GM23338 (cell line): ENCODE measurements at regions not wholly inside any gene's neighbourhood (a gene's known extent, or its start where the extent isn't known, plus 50 kb on each side); places are given as distances from the start of the nearest gene placed in this dataset.

ENCODE experiments used
- ATAC-seq: fragments of 200-7000 bp; cut with Tn5 transposase; 3 replicates; pipeline ENCODE4 v1.9.1; 2020
- DNase-seq: peaks from one replicate; pipeline ENCODE4 v3.0.0-alpha.2; 2015; ENCODE audit warnings: low spot score
- H2AFZ ChIP-seq: fragments of 200-600 bp; sonication (generic); 2 replicates; pipeline ENCODE4 v1.8.0; 2016; ENCODE audit warnings: antibody characterized with exemption, mild to moderate bottlenecking, moderate library complexity
- H3F3A ChIP-seq: fragments of 200-600 bp; sonication (generic); replicated peaks from 2 replicates; pipeline ENCODE4 v1.8.0; 2017; ENCODE audit warnings: antibody characterized with exemption, mixed run types, low read depth
- H3K27ac ChIP-seq: fragments of 200-600 bp; sonication (generic); 2 replicates; pipeline ENCODE4 v1.6.1; 2016; ENCODE audit warnings: low read depth
- H3K27me3 ChIP-seq: fragments of 200-600 bp; sonication (generic); 2 replicates; pipeline ENCODE4 v1.8.0; 2016; ENCODE audit warnings: mild to moderate bottlenecking, mixed run types, moderate library complexity; ENCODE audit not compliant: insufficient read depth
- H3K36me3 ChIP-seq: fragments of 200-600 bp; sonication (generic); 2 replicates; pipeline ENCODE4 v1.8.0; 2016; ENCODE audit warnings: mild to moderate bottlenecking; ENCODE audit not compliant: insufficient read depth
- H3K4me1 ChIP-seq: fragments of 200-600 bp; sonication (generic); 2 replicates; pipeline ENCODE4 v1.8.0; 2016; ENCODE audit warnings: mild to moderate bottlenecking, moderate library complexity; ENCODE audit not compliant: insufficient read depth
- H3K4me2 ChIP-seq: fragments of 200-600 bp; sonication (generic); 2 replicates; pipeline ENCODE4 v1.7.1; 2017; ENCODE audit warnings: mixed run types
- H3K4me3 ChIP-seq: fragments of 200-600 bp; sonication (generic); 2 replicates; pipeline ENCODE4 v1.6.1; 2016; ENCODE audit warnings: mixed run types
- H3K79me2 ChIP-seq: fragments of 200-600 bp; sonication (generic); replicated peaks from 2 replicates; pipeline ENCODE4 v1.8.0; 2017; ENCODE audit warnings: mild to moderate bottlenecking; ENCODE audit not compliant: insufficient read depth
- H3K9me2 ChIP-seq: fragments of 200-600 bp; sonication (generic); 2 replicates; pipeline ENCODE4 v1.8.0; 2017; ENCODE audit not compliant: insufficient read depth
- H4K20me1 ChIP-seq: fragments of 200-600 bp; sonication (generic); replicated peaks from 2 replicates; pipeline ENCODE4 v1.8.0; 2017; ENCODE audit warnings: mild to moderate bottlenecking; ENCODE audit not compliant: insufficient read depth
- H3K27ac Mint-ChIP-seq: 2 replicates; pipeline ENCODE4 v1.8.0; 2020; ENCODE audit warnings: inconsistent platforms, mild to moderate bottlenecking, moderate library complexity, mixed read lengths
- H3K27me3 Mint-ChIP-seq: 3 replicates; pipeline ENCODE4 v1.8.0; 2022; ENCODE audit warnings: low read depth, mild to moderate bottlenecking, moderate library complexity, mixed read lengths, inconsistent platforms; ENCODE audit not compliant: insufficient read depth, poor library complexity
- H3K36me3 Mint-ChIP-seq: 3 replicates; pipeline ENCODE4 v1.8.0; 2021; ENCODE audit warnings: low read depth, mild to moderate bottlenecking, inconsistent platforms, moderate library complexity, mixed read lengths
- H3K4me1 Mint-ChIP-seq: 3 replicates; pipeline ENCODE4 v1.8.0; 2020; ENCODE audit warnings: mild to moderate bottlenecking, inconsistent platforms, mixed read lengths
- H3K4me3 Mint-ChIP-seq: 3 replicates; pipeline ENCODE4 v1.8.0; 2021; ENCODE audit warnings: moderate library complexity, mild to moderate bottlenecking, inconsistent platforms, mixed read lengths
- H3K9me3 Mint-ChIP-seq: 3 replicates; pipeline ENCODE4 v1.8.0; 2020; ENCODE audit warnings: moderate library complexity, mild to moderate bottlenecking, inconsistent platforms, mixed read lengths
- CREB1 ChIP-seq: fragments of 250-450 bp; sonication (Bioruptor Pico); IDR thresholded peaks from 2 replicates; pipeline ENCODE4 v1.5.0; 2020; ENCODE audit warnings: low read depth, mild to moderate bottlenecking, moderate library complexity
- CTCF ChIP-seq, 2 experiments: fragments of 200-600 bp in 1 of 2; sonication (generic) in 1 of 2; conservative IDR thresholded peaks; 2 replicates each; pipeline versions ENCODE4 v1.5.1 to v1.6.1; 2016 to 2017; ENCODE audit warnings: antibody characterized with exemption in 2 of 2, low read depth in 2 of 2, mild to moderate bottlenecking in 2 of 2, moderate library complexity in 1 of 2
- ETS1 ChIP-seq: IDR thresholded peaks from 2 replicates; pipeline ENCODE4 v1.6.1; 2016; ENCODE audit warnings: antibody characterized with exemption
- EZH2 ChIP-seq: fragments of 200-600 bp; sonication (generic); IDR thresholded peaks from one replicate; pipeline ENCODE4 v1.8.0; 2017; ENCODE audit warnings: antibody characterized with exemption, mild to moderate bottlenecking, low read depth; ENCODE audit not compliant: unreplicated experiment
- EZH2phosphoT487 ChIP-seq: fragments of 200-600 bp; sonication (generic); IDR thresholded peaks from one replicate; pipeline ENCODE4 v1.8.1; 2018; ENCODE audit warnings: antibody characterized with exemption; ENCODE audit not compliant: unreplicated experiment
- JUNB ChIP-seq: IDR thresholded peaks from one replicate; pipeline ENCODE4 v1.6.1; 2016; ENCODE audit warnings: antibody characterized with exemption; ENCODE audit not compliant: unreplicated experiment
- NANOG ChIP-seq: IDR thresholded peaks from 2 replicates; pipeline ENCODE4 v1.6.1; 2016; ENCODE audit warnings: antibody characterized with exemption, borderline replicate concordance
- POLR2AphosphoS5 ChIP-seq: IDR thresholded peaks from 2 replicates; pipeline ENCODE4 v1.6.1; 2016; ENCODE audit warnings: antibody characterized with exemption, low read depth
- REST ChIP-seq: IDR thresholded peaks from one replicate; pipeline ENCODE4 v1.6.1; 2018; ENCODE audit warnings: antibody characterized with exemption; ENCODE audit not compliant: unreplicated experiment
- STAT1 ChIP-seq: IDR thresholded peaks from one replicate; pipeline ENCODE4 v1.6.1; 2016; ENCODE audit warnings: antibody characterized with exemption; ENCODE audit not compliant: unreplicated experiment
- ZNF114 ChIP-seq: fragments of 250-450 bp; sonication (Bioruptor Pico); IDR thresholded peaks from 2 replicates; pipeline ENCODE4 v1.5.0; 2020; ENCODE audit warnings: mild to moderate bottlenecking, moderate library complexity
- ZNF331 ChIP-seq: fragments of 250-450 bp; sonication (Bioruptor Pico); IDR thresholded peaks from 2 replicates; pipeline ENCODE4 v1.5.0; 2020; ENCODE audit warnings: low read depth, mild to moderate bottlenecking, moderate library complexity
- ZNF462 ChIP-seq: fragments of 250-450 bp; sonication (Bioruptor Pico); IDR thresholded peaks from 2 replicates; pipeline ENCODE4 v1.5.0; 2020; ENCODE audit warnings: mild to moderate bottlenecking, moderate library complexity

- no peaks in the 10 kb centered on the region for H4K20me1 ChIP-seq
- Mint-ChIP-seq H3K4me1 (no peaks in the 10 kb centered on the region), H3K9me3 (no peaks in the 10 kb centered on the region), H3K4me3 (no peak overlapping the region), H3K27ac (no peak overlapping the region), H3K36me3 (no peaks in the 10 kb centered on the region), H3K27me3 (no peaks in the 10 kb centered on the region)
- no peaks in the 10 kb centered on the region for H3K36me3 ChIP-seq
- TF ChIP-seq CREB1 (no peak), NANOG (no peak), JUNB (no peak), ZNF114 (CRISPR knock-in tag) (no peak), EZH2 (no peak), CTCF (conservative IDR thresholded peaks at IDR 0.05; ENCODE audit: low read depth in 2 of 2) (no peak), POLR2AphosphoS5 (no peak), STAT1 (no peak), ZNF331 (CRISPR knock-in tag) (no peak), REST (no peak), ETS1 (no peak), EZH2phosphoT487 (no peak), ZNF462 (no peak)
- DNase-seq (no peak), ATAC-seq (no peak)
- no peaks in the 10 kb centered on the region for H3K79me2 ChIP-seq
- H3K4me3 ChIP-seq = no peak overlapping the region
- peak overlapping the region; percentile 20; the same call in 1 of the 2 replicates for H2AFZ ChIP-seq
- no peaks in the 10 kb centered on the region for H3F3A ChIP-seq
- no peaks in the 10 kb centered on the region for H3K27me3 ChIP-seq
- no peaks in the 10 kb centered on the region for H3K9me2 ChIP-seq
- H3K4me2 ChIP-seq = no peak overlapping the region
- H3K27ac ChIP-seq = no peak overlapping the region
- no peaks in the 10 kb centered on the region for H3K4me1 ChIP-seq
Observed at GRCh38 chr15:36313736-36314280, 265.6 kb upstream of the CDIN1 start.
